Prostate gland (tissue), 2 donors: ENCODE measurements at regions not wholly inside any gene's neighbourhood (a gene's known extent, or its start where the extent isn't known, plus 50 kb on each side); places are given as distances from the start of the nearest gene placed in this dataset.

Experiments
- CTCF ChIP-seq, 4 experiments: fragments of 200-600 bp in 2 of 4; fragments of 450-650 bp in 2 of 4; sonication (generic) in 2 of 4; IDR thresholded peaks; 1 replicate in 3 of 4; 2 replicates in 1 of 4; pipeline ENCODE4 v1.5.1; 2016 to 2019; ENCODE audit warnings: antibody characterized with exemption in 4 of 4, mild to moderate bottlenecking in 2 of 4, moderate library complexity in 2 of 4
- POLR2A ChIP-seq: fragments of 450-650 bp; IDR thresholded peaks from one replicate; pipeline ENCODE4 v1.6.1; 2016; ENCODE audit warnings: antibody characterized with exemption, mild to moderate bottlenecking

DNA sequence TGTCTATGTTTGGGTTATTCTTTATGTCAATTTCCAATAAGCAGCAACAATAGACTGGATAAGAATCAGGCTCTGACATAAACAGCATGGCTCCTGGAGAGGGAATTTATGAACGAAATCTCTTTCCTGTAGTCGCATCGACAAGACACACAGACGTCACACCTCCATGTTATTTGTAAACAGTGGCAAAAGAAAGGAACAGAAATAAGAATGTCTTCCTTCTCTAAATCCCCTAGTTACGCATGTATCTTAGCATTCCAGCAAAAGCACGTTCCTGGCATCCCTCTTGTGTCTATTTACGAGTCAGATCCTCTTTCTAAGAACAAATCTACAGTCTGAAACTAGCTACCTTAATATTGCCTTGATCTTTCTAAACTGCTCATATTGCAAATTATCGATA is 559.1 kb upstream of the JAG1 start:
- TF ChIP-seq CTCF (IDR thresholded peaks at IDR 0.05): no peak
- no peak for TF ChIP-seq POLR2A
